ENCODE measurements at regions not wholly inside any gene's neighbourhood (a gene's known extent, or its start where the extent isn't known, plus 50 kb on each side); places are given as distances from the start of the nearest gene placed in this dataset.
A peak's percentile ranks its signal among the peaks of the same experiment; 100 is the strongest.
"Not testable (repeated sequence)": the region's sequence is repeated elsewhere in the genome, so short reads cannot be mapped to it uniquely, and the experiment has no call there.

GRCh38 chr1:95167503-95167902 is 50.3 kb downstream of the TLCD4 start:
- DNase-seq (ENCODE audit: low read depth in 4 of 4, low spot score in 3 of 4), result not testable (repeated sequence)

- DNase-seq (ENCODE audit: low read depth in 4 of 4, low spot score in 3 of 4), result no peak
Observed at GRCh38 chr1:95168028-95168427, 50.9 kb downstream of the TLCD4 start.

- no peak for DNase-seq (ENCODE audit: low read depth in 4 of 4, low spot score in 3 of 4)
Observed at GRCh38 chr1:95168761-95169351, 51.7 kb downstream of the TLCD4 start.

GRCh38 chr1:95169548-95169947 is 52.4 kb downstream of the TLCD4 start:
- no peak for DNase-seq (ENCODE audit: low read depth in 4 of 4, low spot score in 3 of 4)

GRCh38 chr1:95171270-95172245 is 54.4 kb downstream of the TLCD4 start:
- no peak for DNase-seq (ENCODE audit: low read depth in 4 of 4, low spot score in 3 of 4)

GRCh38 chr1:95176861-95177260 is 57.1 kb upstream of the RWDD3 start:
- DNase-seq (ENCODE audit: low read depth in 4 of 4, low spot score in 3 of 4), result no peak

GRCh38 chr1:95179205-95179986 is 54.6 kb upstream of the RWDD3 start:
- DNase-seq (ENCODE audit: low read depth in 4 of 4, low spot score in 3 of 4), result no peak

- no peak for DNase-seq (ENCODE audit: low read depth in 4 of 4, low spot score in 3 of 4)
Observed at GRCh38 chr1:95180371-95180770, 53.6 kb upstream of the RWDD3 start.

GRCh38 chr1:95181096-95181495 is 52.9 kb upstream of the RWDD3 start:
- peak in 1 of 4 donors; percentile 27 for DNase-seq (ENCODE audit: low read depth in 4 of 4, low spot score in 3 of 4)

- no peak for DNase-seq (ENCODE audit: low read depth in 4 of 4, low spot score in 3 of 4)
Observed at GRCh38 chr1:95183952-95184351, 50.1 kb upstream of the RWDD3 start.

Data from left renal pelvis (tissue), 4 donors.